Prostate gland (tissue), 2 donors: ENCODE measurements at regions not wholly inside any gene's neighbourhood (a gene's known extent, or its start where the extent isn't known, plus 50 kb on each side); places are given as distances from the start of the nearest gene placed in this dataset.

Experiments
- POLR2A ChIP-seq: fragments of 450-650 bp; IDR thresholded peaks from one replicate; pipeline ENCODE4 v1.6.1; 2016; ENCODE audit warnings: antibody characterized with exemption, mild to moderate bottlenecking
- POLR2AphosphoS5 ChIP-seq: sonication (generic); formaldehyde crosslinking; IDR thresholded peaks from one replicate; pipeline ENCODE4 v1.6.1; 2017; ENCODE audit warnings: antibody characterized with exemption
- TF ChIP-seq, protein P1 (sequence below), 4 experiments: fragments of 200-600 bp in 2 of 4; fragments of 450-650 bp in 2 of 4; sonication (generic) in 2 of 4; IDR thresholded peaks; 1 replicate in 3 of 4; 2 replicates in 1 of 4; pipeline ENCODE4 v1.5.1; 2016 to 2019; ENCODE audit warnings: antibody characterized with exemption in 4 of 4, mild to moderate bottlenecking in 2 of 4, moderate library complexity in 2 of 4

DNA sequence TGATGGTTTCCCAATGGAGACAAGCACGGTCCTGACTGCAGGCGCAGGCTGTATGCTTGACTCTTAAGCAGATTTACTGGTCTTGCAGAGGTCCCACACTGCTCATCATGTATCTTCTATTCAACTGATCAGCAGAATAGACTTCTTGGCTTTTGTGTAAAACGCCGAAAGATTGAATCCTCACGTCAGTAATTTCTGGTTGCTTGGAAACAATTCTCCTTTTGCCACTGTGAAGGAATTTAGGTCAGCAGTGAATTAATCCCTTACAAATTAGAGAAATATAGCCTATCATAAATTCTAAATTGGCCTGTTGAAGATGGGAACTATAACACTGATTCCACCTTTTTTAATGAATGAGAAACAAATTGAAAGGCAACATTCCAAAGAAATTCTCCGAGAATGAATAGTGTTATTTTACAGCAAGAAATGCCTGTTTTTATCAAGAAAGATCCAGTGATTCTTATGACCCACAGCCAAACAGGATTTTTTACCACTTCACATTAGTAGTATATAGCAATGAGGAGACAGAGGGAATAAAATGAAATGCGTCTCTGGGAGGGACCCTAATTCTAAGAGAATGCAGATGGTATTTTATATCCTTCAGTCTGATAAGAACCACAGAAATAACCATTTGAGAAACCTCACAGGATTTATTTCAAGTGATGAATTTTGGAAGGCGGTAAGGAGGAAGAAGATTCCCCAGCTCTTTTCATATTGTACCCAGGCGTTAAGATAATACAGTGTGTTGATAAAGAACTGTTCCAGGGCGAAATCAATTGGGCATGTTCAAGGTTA is 362.5 kb downstream of the RAB38 start:
- TF ChIP-seq, protein P1, sequence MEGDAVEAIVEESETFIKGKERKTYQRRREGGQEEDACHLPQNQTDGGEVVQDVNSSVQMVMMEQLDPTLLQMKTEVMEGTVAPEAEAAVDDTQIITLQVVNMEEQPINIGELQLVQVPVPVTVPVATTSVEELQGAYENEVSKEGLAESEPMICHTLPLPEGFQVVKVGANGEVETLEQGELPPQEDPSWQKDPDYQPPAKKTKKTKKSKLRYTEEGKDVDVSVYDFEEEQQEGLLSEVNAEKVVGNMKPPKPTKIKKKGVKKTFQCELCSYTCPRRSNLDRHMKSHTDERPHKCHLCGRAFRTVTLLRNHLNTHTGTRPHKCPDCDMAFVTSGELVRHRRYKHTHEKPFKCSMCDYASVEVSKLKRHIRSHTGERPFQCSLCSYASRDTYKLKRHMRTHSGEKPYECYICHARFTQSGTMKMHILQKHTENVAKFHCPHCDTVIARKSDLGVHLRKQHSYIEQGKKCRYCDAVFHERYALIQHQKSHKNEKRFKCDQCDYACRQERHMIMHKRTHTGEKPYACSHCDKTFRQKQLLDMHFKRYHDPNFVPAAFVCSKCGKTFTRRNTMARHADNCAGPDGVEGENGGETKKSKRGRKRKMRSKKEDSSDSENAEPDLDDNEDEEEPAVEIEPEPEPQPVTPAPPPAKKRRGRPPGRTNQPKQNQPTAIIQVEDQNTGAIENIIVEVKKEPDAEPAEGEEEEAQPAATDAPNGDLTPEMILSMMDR (IDR thresholded peaks at IDR 0.05) = no peak
- TF ChIP-seq POLR2AphosphoS5 (no peak), POLR2A (no peak)
